ENCODE measurements at regions not wholly inside any gene's neighbourhood (a gene's known extent, or its start where the extent isn't known, plus 50 kb on each side); places are given as distances from the start of the nearest gene placed in this dataset.
A peak's percentile ranks its signal among the peaks of the same experiment; 100 is the strongest.

GRCh38 chr3:147773116-147773630 lies 364.0 kb downstream of the ZIC1 start:
- no peak for DNase-seq

GRCh38 chr3:147775411-147775810 lies 366.2 kb downstream of the ZIC1 start:
- no peak for DNase-seq

GRCh38 chr3:147775816-147776530 lies 366.8 kb downstream of the ZIC1 start:
- DNase-seq, result no peak

- peak; percentile 12 for DNase-seq
Observed at GRCh38 chr3:147793841-147794240, 384.7 kb downstream of the ZIC1 start.

- DNase-seq, result no peak
Observed at GRCh38 chr3:147794596-147794995, 385.4 kb downstream of the ZIC1 start.

GRCh38 chr3:147795418-147795817 lies 386.3 kb downstream of the ZIC1 start:
- DNase-seq, result peak; percentile 22

GRCh38 chr3:147797095-147797494 lies 387.9 kb downstream of the ZIC1 start:
- DNase-seq, result peak; percentile 92

GRCh38 chr3:147799601-147800000 lies 390.4 kb downstream of the ZIC1 start:
- no peak for DNase-seq

GRCh38 chr3:147807776-147808175 lies 398.6 kb downstream of the ZIC1 start:
- DNase-seq, result no peak

- DNase-seq, result no peak
Observed at GRCh38 chr3:147809206-147809605, 400.0 kb downstream of the ZIC1 start.

- peak; percentile 9 for DNase-seq
Observed at GRCh38 chr3:147812186-147812911, 403.2 kb downstream of the ZIC1 start.

- no peak for DNase-seq
Observed at GRCh38 chr3:147813256-147813655, 404.1 kb downstream of the ZIC1 start.

GRCh38 chr3:147816752-147817151 lies 407.6 kb downstream of the ZIC1 start:
- DNase-seq, result peak; percentile 95

- no peak for DNase-seq
Observed at GRCh38 chr3:147832611-147833010, 423.4 kb downstream of the ZIC1 start.

- no peak for DNase-seq
Observed at GRCh38 chr3:147836330-147836729, 427.2 kb downstream of the ZIC1 start.

GRCh38 chr3:147838652-147839051 lies 429.5 kb downstream of the ZIC1 start:
- DNase-seq, result peak; percentile 22

- DNase-seq, result no peak
Observed at GRCh38 chr3:147843331-147843730, 434.2 kb downstream of the ZIC1 start.

GRCh38 chr3:147846293-147846692 lies 437.1 kb downstream of the ZIC1 start:
- DNase-seq, result no peak

- no peak for DNase-seq
Observed at GRCh38 chr3:147846854-147847478, 437.8 kb downstream of the ZIC1 start.

- no peak for DNase-seq
Observed at GRCh38 chr3:147851062-147851461, 441.9 kb downstream of the ZIC1 start.

- DNase-seq, result no peak
Observed at GRCh38 chr3:147854542-147854941, 445.4 kb downstream of the ZIC1 start.

GRCh38 chr3:147864754-147865354 lies 455.7 kb downstream of the ZIC1 start:
- peak; percentile 8 for DNase-seq

GRCh38 chr3:147866561-147866960 lies 457.4 kb downstream of the ZIC1 start:
- no peak for DNase-seq
